OCI-LY7 (cell line): ENCODE measurements at regions not wholly inside any gene's neighbourhood (a gene's known extent, or its start where the extent isn't known, plus 50 kb on each side); places are given as distances from the start of the nearest gene placed in this dataset.

Source experiments
- CTCF ChIP-seq: fragments of 200-600 bp; sonication (generic); conservative IDR thresholded peaks from 2 replicates; pipeline ENCODE4 v1.5.1; 2014; ENCODE audit warnings: mild to moderate bottlenecking, antibody characterized with exemption, low read length, moderate library complexity, mixed read lengths
- EZH2phosphoT487 ChIP-seq: fragments of 200-600 bp; sonication (generic); IDR thresholded peaks from 2 replicates; pipeline ENCODE4 v1.6.1; 2018; ENCODE audit warnings: low read depth, borderline replicate concordance, mild to moderate bottlenecking, mixed run types, antibody characterized with exemption, low read length, moderate library complexity, mixed read lengths

GRCh38 chr16:85301231-85301630 is 189.0 kb upstream of the CIBAR2 start:
- TF ChIP-seq CTCF (no peak), EZH2phosphoT487 (no peak)
